T-helper 17 cell (primary cell): ENCODE measurements at regions not wholly inside any gene's neighbourhood (a gene's known extent, or its start where the extent isn't known, plus 50 kb on each side); places are given as distances from the start of the nearest gene placed in this dataset.
"Not testable (repeated sequence)": the region's sequence is repeated elsewhere in the genome, so short reads cannot be mapped to it uniquely, and the experiment has no call there.

Experiments
- ATAC-seq: fragments of 150-1000 bp; cut with Tn5 transposase; 2 replicates; pipeline ENCODE4 v1.10.0; 2021; ENCODE audit warnings: mild to moderate bottlenecking, moderate library complexity
- DNase-seq, 3 donors: peaks; one replicate each; pipeline versions ENCODE4 v3.0.0 to v3.0.0-alpha.2; 2020 to 2021
- H3K9me3 ChIP-seq: one replicate; pipeline ENCODE4 v1.7.0; 2013; ENCODE audit warnings: low read length, mild to moderate bottlenecking; ENCODE audit not compliant: control insufficient read depth, poor library complexity, severe bottlenecking
- H3K27ac Mint-ChIP-seq: one replicate; pipeline ENCODE4 v1.8.0; 2022; ENCODE audit warnings: mild to moderate bottlenecking, moderate library complexity, mixed read lengths
- H3K27me3 Mint-ChIP-seq: one replicate; pipeline ENCODE4 v1.8.0; 2022; ENCODE audit warnings: mixed read lengths
- H3K36me3 Mint-ChIP-seq: one replicate; pipeline ENCODE4 v1.8.0; 2022; ENCODE audit warnings: low read depth, mixed read lengths
- H3K4me1 Mint-ChIP-seq: one replicate; pipeline ENCODE4 v1.8.0; 2022; ENCODE audit warnings: mild to moderate bottlenecking, mixed read lengths
- H3K4me3 Mint-ChIP-seq: one replicate; pipeline ENCODE4 v1.8.0; 2022; ENCODE audit warnings: mild to moderate bottlenecking, moderate library complexity, mixed read lengths

GRCh38 chr2:7648221-7648795 is 731.1 kb downstream of the RNF144A start:
- no peaks in the 10 kb centered on the region for H3K9me3 ChIP-seq
- H3K27me3 Mint-ChIP-seq = no peaks in the 10 kb centered on the region
- no peaks in the 10 kb centered on the region for H3K36me3 Mint-ChIP-seq
- DNase-seq (no peak), ATAC-seq (no peak)
- H3K27ac Mint-ChIP-seq = no peak overlapping the region
- H3K4me3 Mint-ChIP-seq = no peak overlapping the region
- peaks cover 13% of the 10 kb centered on the region for H3K4me1 Mint-ChIP-seq

- Mint-ChIP-seq H3K27ac (peak overlapping the region; percentile 1), H3K36me3 (no peaks in the 10 kb centered on the region), H3K4me1 (peaks cover 13% of the 10 kb centered on the region), H3K4me3 (peak overlapping the region; percentile 15), H3K27me3 (no peaks in the 10 kb centered on the region)
- DNase-seq (no peak), ATAC-seq (peak; percentile 88)
- no peaks in the 10 kb centered on the region for H3K9me3 ChIP-seq
These were observed 732.4 kb downstream of the RNF144A start for GRCh38 chr2:7649461-7650228.

- Mint-ChIP-seq H3K4me3 (no peak overlapping the region), H3K27ac (no peak overlapping the region), H3K27me3 (no peaks in the 10 kb centered on the region)
These were observed 736.4 kb downstream of the RNF144A start for GRCh38 chr2:7653617-7654016.

GRCh38 chr2:7655629-7656028 is 738.4 kb downstream of the RNF144A start:
- Mint-ChIP-seq H3K27ac (peak overlapping the region; percentile 78), H3K27me3 (no peaks in the 10 kb centered on the region), H3K4me1 (peaks cover 8% of the 10 kb centered on the region), H3K36me3 (no peaks in the 10 kb centered on the region), H3K4me3 (no peak overlapping the region)
- no peak for ATAC-seq
- no peak for DNase-seq
- no peaks in the 10 kb centered on the region for H3K9me3 ChIP-seq

More at GRCh38 chr2:7653617-7654016, 736.4 kb downstream of the RNF144A start:
- H3K4me1 Mint-ChIP-seq = peaks cover 14% of the 10 kb centered on the region
- no peak for DNase-seq
- H3K36me3 Mint-ChIP-seq = no peaks in the 10 kb centered on the region
- H3K9me3 ChIP-seq = no peaks in the 10 kb centered on the region
- ATAC-seq = no peak

- peak overlapping the region; percentile 78 for H3K27ac Mint-ChIP-seq
- H3K27me3 Mint-ChIP-seq, H3K36me3 Mint-ChIP-seq, DNase-seq, H3K9me3 ChIP-seq, ATAC-seq, H3K4me1 Mint-ChIP-seq: not testable (repeated sequence)
- peak overlapping the region; percentile 51 for H3K4me3 Mint-ChIP-seq
These were observed 740.3 kb downstream of the RNF144A start for GRCh38 chr2:7657526-7657925.

- H3K9me3 ChIP-seq = no peaks in the 10 kb centered on the region
- no peaks in the 10 kb centered on the region for H3K27me3 Mint-ChIP-seq
- DNase-seq = no peak
- no peak for ATAC-seq
- no peaks in the 10 kb centered on the region for H3K36me3 Mint-ChIP-seq
- peaks cover 8% of the 10 kb centered on the region for H3K4me1 Mint-ChIP-seq
- H3K27ac Mint-ChIP-seq = peak overlapping the region; percentile 46
- peak overlapping the region; percentile 79 for H3K4me3 Mint-ChIP-seq
These were observed 741.3 kb downstream of the RNF144A start for GRCh38 chr2:7658486-7658885.

- Mint-ChIP-seq H3K27ac (peak overlapping the region; percentile 3), H3K4me1 (peaks cover 6% of the 10 kb centered on the region), H3K36me3 (no peaks in the 10 kb centered on the region), H3K27me3 (no peaks in the 10 kb centered on the region), H3K4me3 (no peak overlapping the region)
- ATAC-seq (no peak), DNase-seq (no peak)
- no peaks in the 10 kb centered on the region for H3K9me3 ChIP-seq
These were observed 743.6 kb downstream of the RNF144A start for GRCh38 chr2:7660816-7661215.

GRCh38 chr2:7661502-7661901 is 744.3 kb downstream of the RNF144A start:
- no peak for ATAC-seq
- peaks cover 10% of the 10 kb centered on the region for H3K4me1 Mint-ChIP-seq
- no peaks in the 10 kb centered on the region for H3K9me3 ChIP-seq
- no peaks in the 10 kb centered on the region for H3K27me3 Mint-ChIP-seq
- H3K27ac Mint-ChIP-seq = no peak overlapping the region
- no peak for DNase-seq
- H3K36me3 Mint-ChIP-seq = no peaks in the 10 kb centered on the region
- H3K4me3 Mint-ChIP-seq = no peak overlapping the region

GRCh38 chr2:7665880-7666279 is 748.7 kb downstream of the RNF144A start:
- Mint-ChIP-seq H3K36me3 (no peaks in the 10 kb centered on the region), H3K27me3 (no peaks in the 10 kb centered on the region), H3K4me1 (peaks cover 8% of the 10 kb centered on the region), H3K4me3 (no peak overlapping the region), H3K27ac (no peak overlapping the region)
- ATAC-seq (no peak), DNase-seq (no peak)
- H3K9me3 ChIP-seq = no peaks in the 10 kb centered on the region

GRCh38 chr2:7666596-7667259 is 749.5 kb downstream of the RNF144A start:
- ATAC-seq = no peak
- DNase-seq = no peak
- no peak overlapping the region for H3K27ac Mint-ChIP-seq

GRCh38 chr2:7667260-7667757 is 750.1 kb downstream of the RNF144A start:
- H3K9me3 ChIP-seq = no peaks in the 10 kb centered on the region
- no peak overlapping the region for H3K27ac Mint-ChIP-seq
- DNase-seq (no peak), ATAC-seq (no peak)
- H3K27me3 Mint-ChIP-seq = no peaks in the 10 kb centered on the region
- H3K4me3 Mint-ChIP-seq = no peak overlapping the region
- peaks cover 11% of the 10 kb centered on the region for H3K4me1 Mint-ChIP-seq
- H3K36me3 Mint-ChIP-seq = no peaks in the 10 kb centered on the region

More at GRCh38 chr2:7666596-7667259, 749.5 kb downstream of the RNF144A start:
- Mint-ChIP-seq H3K4me3 (no peak overlapping the region), H3K36me3 (no peaks in the 10 kb centered on the region), H3K27me3 (no peaks in the 10 kb centered on the region), H3K4me1 (peaks cover 8% of the 10 kb centered on the region)
- H3K9me3 ChIP-seq = no peaks in the 10 kb centered on the region

GRCh38 chr2:7670905-7671641 is 753.9 kb downstream of the RNF144A start:
- peak overlapping the region; percentile 19 for H3K4me3 Mint-ChIP-seq
- no peaks in the 10 kb centered on the region for H3K27me3 Mint-ChIP-seq
- H3K36me3 Mint-ChIP-seq = no peaks in the 10 kb centered on the region
- peak overlapping the region; percentile 46 for H3K27ac Mint-ChIP-seq
- peaks cover 16% of the 10 kb centered on the region for H3K4me1 Mint-ChIP-seq
- ATAC-seq = no peak
- no peak for DNase-seq
- no peaks in the 10 kb centered on the region for H3K9me3 ChIP-seq
